ENCODE measurements at regions not wholly inside any gene's neighbourhood (a gene's known extent, or its start where the extent isn't known, plus 50 kb on each side); places are given as distances from the start of the nearest gene placed in this dataset.

DNA sequence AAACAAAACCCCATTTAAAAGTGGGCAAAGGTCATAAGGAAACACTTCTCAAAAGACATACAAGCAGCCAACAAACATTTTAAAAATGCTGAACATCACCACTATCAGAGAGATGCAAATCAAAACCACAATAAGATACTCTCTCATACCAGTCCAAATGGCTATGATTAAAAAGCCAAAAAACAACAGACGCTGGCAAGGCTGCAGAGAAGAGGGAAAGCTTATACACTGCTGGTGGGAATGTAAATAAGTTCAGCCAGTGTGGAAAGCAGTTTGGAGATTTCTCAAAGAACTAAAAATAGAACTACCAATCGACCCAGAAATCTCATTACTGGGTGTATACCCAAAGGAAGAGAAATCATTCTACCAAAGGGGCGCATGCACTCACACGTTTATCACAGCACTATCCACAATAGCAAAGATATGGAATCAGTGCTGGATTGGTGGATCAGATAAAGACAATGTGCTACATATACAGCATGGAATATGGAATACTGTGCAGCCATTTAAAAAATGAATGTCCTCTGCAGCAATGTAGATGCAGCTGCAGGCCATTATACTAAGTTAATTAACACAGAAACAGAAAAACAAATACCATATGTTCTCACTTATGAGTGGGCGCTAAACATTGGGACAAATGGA, 102.1 kb upstream of the DAAM1 start:
- TF ChIP-seq POLR2A (IDR thresholded peaks at IDR 0.05): no peak
- H3K27me3 ChIP-seq: no peaks in the 10 kb centered on the region
- DNase-seq: no peak
- no peak for ATAC-seq
- H3K36me3 ChIP-seq: no peaks in the 10 kb centered on the region
- H3K27ac ChIP-seq: no peak overlapping the region
- intact Hi-C loops (cut with DNase I; ENCODE audit: low total_unique reads): no loop called here
- no peak overlapping the region for H3K4me3 ChIP-seq
- in situ Hi-C loops (cut with MboI; ENCODE audit: low sequenced_read_pairs in 4 of 4): no loop called here
- no peaks in the 10 kb centered on the region for H3K4me1 ChIP-seq
- no peaks in the 10 kb centered on the region for H3K9me3 ChIP-seq

DNA sequence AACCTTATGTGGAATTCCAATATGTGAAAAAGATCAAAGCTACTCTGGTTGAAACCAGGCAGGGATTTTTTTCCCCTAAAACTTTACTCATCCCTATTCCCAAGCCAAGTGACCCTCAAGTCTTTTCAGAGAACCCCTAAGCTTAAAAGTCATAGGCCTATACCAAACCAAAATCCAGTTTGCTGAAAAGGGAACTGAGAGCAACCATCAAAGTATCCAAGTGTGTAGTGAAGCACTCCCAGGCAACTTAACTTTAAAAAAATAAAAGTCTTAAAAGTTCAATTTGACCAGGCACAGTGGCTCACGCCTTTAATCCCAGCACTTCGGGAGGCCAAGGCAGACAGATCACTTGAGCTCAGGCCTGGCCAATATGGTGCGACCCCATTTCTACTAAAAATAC, 101.2 kb upstream of the DAAM1 start:
- no peak for DNase-seq
- Histone ChIP-seq H3K4me3 (no peak overlapping the region), H3K27ac (no peak overlapping the region), H3K27me3 (no peaks in the 10 kb centered on the region), H3K36me3 (no peaks in the 10 kb centered on the region), H3K4me1 (no peaks in the 10 kb centered on the region), H3K9me3 (no peaks in the 10 kb centered on the region)
- intact Hi-C loops (cut with DNase I; ENCODE audit: low total_unique reads) (no loop called here), in situ Hi-C loops (cut with MboI; ENCODE audit: low sequenced_read_pairs in 4 of 4) (no loop called here)
- TF ChIP-seq, protein P1, sequence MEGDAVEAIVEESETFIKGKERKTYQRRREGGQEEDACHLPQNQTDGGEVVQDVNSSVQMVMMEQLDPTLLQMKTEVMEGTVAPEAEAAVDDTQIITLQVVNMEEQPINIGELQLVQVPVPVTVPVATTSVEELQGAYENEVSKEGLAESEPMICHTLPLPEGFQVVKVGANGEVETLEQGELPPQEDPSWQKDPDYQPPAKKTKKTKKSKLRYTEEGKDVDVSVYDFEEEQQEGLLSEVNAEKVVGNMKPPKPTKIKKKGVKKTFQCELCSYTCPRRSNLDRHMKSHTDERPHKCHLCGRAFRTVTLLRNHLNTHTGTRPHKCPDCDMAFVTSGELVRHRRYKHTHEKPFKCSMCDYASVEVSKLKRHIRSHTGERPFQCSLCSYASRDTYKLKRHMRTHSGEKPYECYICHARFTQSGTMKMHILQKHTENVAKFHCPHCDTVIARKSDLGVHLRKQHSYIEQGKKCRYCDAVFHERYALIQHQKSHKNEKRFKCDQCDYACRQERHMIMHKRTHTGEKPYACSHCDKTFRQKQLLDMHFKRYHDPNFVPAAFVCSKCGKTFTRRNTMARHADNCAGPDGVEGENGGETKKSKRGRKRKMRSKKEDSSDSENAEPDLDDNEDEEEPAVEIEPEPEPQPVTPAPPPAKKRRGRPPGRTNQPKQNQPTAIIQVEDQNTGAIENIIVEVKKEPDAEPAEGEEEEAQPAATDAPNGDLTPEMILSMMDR (IDR thresholded peaks at IDR 0.05 in 4 of 5, conservative IDR thresholded peaks at IDR 0.05 in 1 of 5): no peak
- TF ChIP-seq POLR2A (IDR thresholded peaks at IDR 0.05): no peak
- no peak for ATAC-seq

DNA sequence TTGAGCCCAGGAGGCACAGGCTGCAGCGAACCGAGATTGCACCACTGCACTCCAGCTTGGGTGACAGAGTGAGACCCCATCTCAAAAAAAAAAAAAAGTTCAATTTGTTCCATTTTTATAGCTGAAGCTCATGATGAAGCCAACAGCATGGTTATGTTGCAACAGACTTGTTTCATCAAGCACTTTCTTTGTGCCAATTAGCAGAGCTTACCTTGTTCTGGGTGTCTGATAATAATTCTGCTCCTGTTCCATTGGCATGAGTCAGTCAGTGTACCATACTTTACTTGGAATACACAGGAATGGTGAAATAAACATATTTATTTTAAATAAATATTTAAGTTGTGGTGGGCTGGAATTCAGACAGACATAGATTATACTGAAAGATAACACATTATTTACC, 100.8 kb upstream of the DAAM1 start:
- H3K4me3 ChIP-seq: no peak overlapping the region
- no peaks in the 10 kb centered on the region for H3K36me3 ChIP-seq
- H3K9me3 ChIP-seq: no peaks in the 10 kb centered on the region
- H3K27me3 ChIP-seq: no peaks in the 10 kb centered on the region
- in situ Hi-C loops (cut with MboI; ENCODE audit: low sequenced_read_pairs in 4 of 4): no loop called here
- no peak for ATAC-seq
- TF ChIP-seq POLR2A (IDR thresholded peaks at IDR 0.05): no peak
- TF ChIP-seq, protein P1 (IDR thresholded peaks at IDR 0.05 in 4 of 5, conservative IDR thresholded peaks at IDR 0.05 in 1 of 5): no peak
- DNase-seq: no peak
- intact Hi-C loops (cut with DNase I; ENCODE audit: low total_unique reads): no loop called here
- no peak overlapping the region for H3K27ac ChIP-seq
- no peaks in the 10 kb centered on the region for H3K4me1 ChIP-seq

DNA sequence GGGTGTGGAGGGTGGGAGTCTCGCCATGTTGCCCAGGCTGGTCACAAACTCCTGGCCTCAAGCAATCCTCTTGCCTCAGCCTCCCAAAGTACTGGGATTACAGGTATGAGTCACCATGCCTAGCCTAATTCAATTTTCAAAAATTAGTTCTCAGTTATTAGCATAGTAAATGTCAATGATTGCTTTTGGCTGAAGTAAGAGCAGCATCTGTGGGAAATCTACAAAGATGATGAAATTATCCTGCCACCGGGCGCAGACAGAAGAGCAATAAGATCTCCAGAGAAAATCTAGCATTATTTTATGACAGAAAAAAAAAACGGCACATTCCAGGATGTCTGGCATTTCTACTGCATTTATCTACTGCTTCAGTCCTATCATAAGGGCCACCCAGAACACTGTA, 97.9 kb upstream of the DAAM1 start:
- no peak overlapping the region for H3K4me3 ChIP-seq
- in situ Hi-C loops (cut with MboI; ENCODE audit: low sequenced_read_pairs in 4 of 4): no loop called here

DNA sequence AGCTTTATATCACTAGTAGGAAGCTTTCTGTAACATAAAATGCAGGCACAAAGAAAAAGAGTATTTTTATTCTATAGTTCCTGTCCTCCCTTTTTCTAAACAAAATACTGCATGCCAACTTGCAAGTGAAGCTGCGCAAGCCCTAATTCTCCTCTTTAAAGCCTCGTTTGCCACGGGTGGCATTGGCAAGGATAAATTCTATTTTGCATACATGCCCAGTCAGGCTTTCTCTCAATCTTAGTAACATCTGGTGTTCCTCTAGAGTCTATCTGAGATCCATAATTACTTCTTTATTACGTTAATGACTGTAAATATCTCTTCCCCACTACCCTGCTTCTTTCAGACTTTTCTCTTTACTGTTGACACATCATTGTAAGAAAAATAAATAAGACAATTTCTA, 97.1 kb upstream of the DAAM1 start:
- H3K36me3 ChIP-seq: no peaks in the 10 kb centered on the region
- no peaks in the 10 kb centered on the region for H3K27me3 ChIP-seq
- H3K4me1 ChIP-seq: no peaks in the 10 kb centered on the region
- TF ChIP-seq POLR2A (IDR thresholded peaks at IDR 0.05): no peak
- TF ChIP-seq, protein P1 (IDR thresholded peaks at IDR 0.05 in 4 of 5, conservative IDR thresholded peaks at IDR 0.05 in 1 of 5): no peak
- intact Hi-C loops (cut with DNase I; ENCODE audit: low total_unique reads) (no loop called here), in situ Hi-C loops (cut with MboI; ENCODE audit: low sequenced_read_pairs in 4 of 4) (no loop called here)
- no peaks in the 10 kb centered on the region for H3K9me3 ChIP-seq
- H3K4me3 ChIP-seq: no peak overlapping the region
- DNase-seq: no peak
- H3K27ac ChIP-seq: no peak overlapping the region
- no peak for ATAC-seq

More for the DNA sequence above, 97.9 kb upstream of the DAAM1 start:
- H3K27me3 ChIP-seq: no peaks in the 10 kb centered on the region
- no peak for TF ChIP-seq POLR2A (IDR thresholded peaks at IDR 0.05)
- TF ChIP-seq, protein P1 (IDR thresholded peaks at IDR 0.05 in 4 of 5, conservative IDR thresholded peaks at IDR 0.05 in 1 of 5): no peak
- H3K27ac ChIP-seq: no peak overlapping the region
- H3K36me3 ChIP-seq: no peaks in the 10 kb centered on the region
- H3K4me1 ChIP-seq: no peaks in the 10 kb centered on the region
- no peak for ATAC-seq
- intact Hi-C loops (cut with DNase I; ENCODE audit: low total_unique reads): no loop called here
- DNase-seq: no peak
- no peaks in the 10 kb centered on the region for H3K9me3 ChIP-seq

Data from gastrocnemius medialis (tissue), 4 donors.